ENCODE measurements at regions not wholly inside any gene's neighbourhood (a gene's known extent, or its start where the extent isn't known, plus 50 kb on each side); places are given as distances from the start of the nearest gene placed in this dataset.

DNA sequence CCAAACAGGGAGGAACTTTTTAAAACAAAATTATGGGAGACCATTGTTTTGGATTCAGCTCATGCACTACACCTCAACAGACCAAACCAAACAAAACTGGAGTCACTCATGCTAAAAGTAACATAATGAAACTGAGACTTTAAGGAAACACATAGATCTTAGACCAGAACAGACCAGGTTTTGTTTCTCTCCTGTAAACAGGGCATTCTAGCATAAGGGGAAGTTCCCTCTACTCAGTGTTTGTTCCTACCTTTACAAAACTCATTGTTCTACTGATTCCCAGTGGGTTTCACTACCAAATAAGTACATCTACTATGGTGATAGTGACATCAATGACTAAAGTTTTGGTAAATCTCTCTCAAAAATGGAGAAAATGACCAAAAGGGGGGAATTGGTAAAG, 1103.6 kb upstream of the EDIL3 start:
- TF ChIP-seq SP1 (CRISPR knock-in tag; conservative IDR thresholded peaks at IDR 0.05) (no peak), MYBL2 (CRISPR knock-in tag; IDR thresholded peaks at IDR 0.05) (no peak), JAZF1 (CRISPR knock-in tag; IDR thresholded peaks at IDR 0.05) (no peak), ELF4 (CRISPR knock-in tag; IDR thresholded peaks at IDR 0.05; ENCODE audit: low read depth) (no peak), GTF2I (CRISPR knock-in tag; conservative IDR thresholded peaks at IDR 0.05) (no peak), ATF1 (CRISPR knock-in tag; IDR thresholded peaks at IDR 0.05) (no peak), ZNF263 (CRISPR knock-in tag; IDR thresholded peaks at IDR 0.05; ENCODE audit: low read depth) (no peak), EMX1 (CRISPR knock-in tag; IDR thresholded peaks at IDR 0.05) (no peak), ZNF219 (CRISPR knock-in tag; IDR thresholded peaks at IDR 0.05; ENCODE audit: borderline replicate concordance) (no peak), TCF7 (CRISPR knock-in tag; IDR thresholded peaks at IDR 0.05; ENCODE audit: low read depth) (no peak), RORB (CRISPR knock-in tag; IDR thresholded peaks at IDR 0.05) (no peak), ZNF317 (CRISPR knock-in tag; IDR thresholded peaks at IDR 0.05; ENCODE audit: borderline replicate concordance, low read depth) (no peak)
- TF ChIP-seq, protein P1, sequence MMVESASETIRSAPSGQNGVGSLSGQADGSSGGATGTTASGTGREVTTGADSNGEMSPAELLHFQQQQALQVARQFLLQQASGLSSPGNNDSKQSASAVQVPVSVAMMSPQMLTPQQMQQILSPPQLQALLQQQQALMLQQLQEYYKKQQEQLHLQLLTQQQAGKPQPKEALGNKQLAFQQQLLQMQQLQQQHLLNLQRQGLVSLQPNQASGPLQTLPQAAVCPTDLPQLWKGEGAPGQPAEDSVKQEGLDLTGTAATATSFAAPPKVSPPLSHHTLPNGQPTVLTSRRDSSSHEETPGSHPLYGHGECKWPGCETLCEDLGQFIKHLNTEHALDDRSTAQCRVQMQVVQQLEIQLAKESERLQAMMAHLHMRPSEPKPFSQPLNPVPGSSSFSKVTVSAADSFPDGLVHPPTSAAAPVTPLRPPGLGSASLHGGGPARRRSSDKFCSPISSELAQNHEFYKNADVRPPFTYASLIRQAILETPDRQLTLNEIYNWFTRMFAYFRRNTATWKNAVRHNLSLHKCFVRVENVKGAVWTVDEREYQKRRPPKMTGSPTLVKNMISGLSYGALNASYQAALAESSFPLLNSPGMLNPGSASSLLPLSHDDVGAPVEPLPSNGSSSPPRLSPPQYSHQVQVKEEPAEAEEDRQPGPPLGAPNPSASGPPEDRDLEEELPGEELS (CRISPR knock-in tag; IDR thresholded peaks at IDR 0.05) = no peak
- TF ChIP-seq, protein P2, sequence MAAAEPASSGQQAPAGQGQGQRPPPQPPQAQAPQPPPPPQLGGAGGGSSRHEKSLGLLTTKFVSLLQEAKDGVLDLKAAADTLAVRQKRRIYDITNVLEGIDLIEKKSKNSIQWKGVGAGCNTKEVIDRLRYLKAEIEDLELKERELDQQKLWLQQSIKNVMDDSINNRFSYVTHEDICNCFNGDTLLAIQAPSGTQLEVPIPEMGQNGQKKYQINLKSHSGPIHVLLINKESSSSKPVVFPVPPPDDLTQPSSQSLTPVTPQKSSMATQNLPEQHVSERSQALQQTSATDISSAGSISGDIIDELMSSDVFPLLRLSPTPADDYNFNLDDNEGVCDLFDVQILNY (CRISPR knock-in tag; IDR thresholded peaks at IDR 0.05) = no peak
- TF ChIP-seq, protein P3, sequence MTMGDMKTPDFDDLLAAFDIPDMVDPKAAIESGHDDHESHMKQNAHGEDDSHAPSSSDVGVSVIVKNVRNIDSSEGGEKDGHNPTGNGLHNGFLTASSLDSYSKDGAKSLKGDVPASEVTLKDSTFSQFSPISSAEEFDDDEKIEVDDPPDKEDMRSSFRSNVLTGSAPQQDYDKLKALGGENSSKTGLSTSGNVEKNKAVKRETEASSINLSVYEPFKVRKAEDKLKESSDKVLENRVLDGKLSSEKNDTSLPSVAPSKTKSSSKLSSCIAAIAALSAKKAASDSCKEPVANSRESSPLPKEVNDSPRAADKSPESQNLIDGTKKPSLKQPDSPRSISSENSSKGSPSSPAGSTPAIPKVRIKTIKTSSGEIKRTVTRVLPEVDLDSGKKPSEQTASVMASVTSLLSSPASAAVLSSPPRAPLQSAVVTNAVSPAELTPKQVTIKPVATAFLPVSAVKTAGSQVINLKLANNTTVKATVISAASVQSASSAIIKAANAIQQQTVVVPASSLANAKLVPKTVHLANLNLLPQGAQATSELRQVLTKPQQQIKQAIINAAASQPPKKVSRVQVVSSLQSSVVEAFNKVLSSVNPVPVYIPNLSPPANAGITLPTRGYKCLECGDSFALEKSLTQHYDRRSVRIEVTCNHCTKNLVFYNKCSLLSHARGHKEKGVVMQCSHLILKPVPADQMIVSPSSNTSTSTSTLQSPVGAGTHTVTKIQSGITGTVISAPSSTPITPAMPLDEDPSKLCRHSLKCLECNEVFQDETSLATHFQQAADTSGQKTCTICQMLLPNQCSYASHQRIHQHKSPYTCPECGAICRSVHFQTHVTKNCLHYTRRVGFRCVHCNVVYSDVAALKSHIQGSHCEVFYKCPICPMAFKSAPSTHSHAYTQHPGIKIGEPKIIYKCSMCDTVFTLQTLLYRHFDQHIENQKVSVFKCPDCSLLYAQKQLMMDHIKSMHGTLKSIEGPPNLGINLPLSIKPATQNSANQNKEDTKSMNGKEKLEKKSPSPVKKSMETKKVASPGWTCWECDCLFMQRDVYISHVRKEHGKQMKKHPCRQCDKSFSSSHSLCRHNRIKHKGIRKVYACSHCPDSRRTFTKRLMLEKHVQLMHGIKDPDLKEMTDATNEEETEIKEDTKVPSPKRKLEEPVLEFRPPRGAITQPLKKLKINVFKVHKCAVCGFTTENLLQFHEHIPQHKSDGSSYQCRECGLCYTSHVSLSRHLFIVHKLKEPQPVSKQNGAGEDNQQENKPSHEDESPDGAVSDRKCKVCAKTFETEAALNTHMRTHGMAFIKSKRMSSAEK (CRISPR knock-in tag; IDR thresholded peaks at IDR 0.05; ENCODE audit: borderline replicate concordance) = no peak
- TF ChIP-seq, protein P4, sequence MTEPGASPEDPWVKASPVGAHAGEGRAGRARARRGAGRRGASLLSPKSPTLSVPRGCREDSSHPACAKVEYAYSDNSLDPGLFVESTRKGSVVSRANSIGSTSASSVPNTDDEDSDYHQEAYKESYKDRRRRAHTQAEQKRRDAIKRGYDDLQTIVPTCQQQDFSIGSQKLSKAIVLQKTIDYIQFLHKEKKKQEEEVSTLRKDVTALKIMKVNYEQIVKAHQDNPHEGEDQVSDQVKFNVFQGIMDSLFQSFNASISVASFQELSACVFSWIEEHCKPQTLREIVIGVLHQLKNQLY (CRISPR knock-in tag; IDR thresholded peaks at IDR 0.05) = no peak
- TF ChIP-seq, protein P5, sequence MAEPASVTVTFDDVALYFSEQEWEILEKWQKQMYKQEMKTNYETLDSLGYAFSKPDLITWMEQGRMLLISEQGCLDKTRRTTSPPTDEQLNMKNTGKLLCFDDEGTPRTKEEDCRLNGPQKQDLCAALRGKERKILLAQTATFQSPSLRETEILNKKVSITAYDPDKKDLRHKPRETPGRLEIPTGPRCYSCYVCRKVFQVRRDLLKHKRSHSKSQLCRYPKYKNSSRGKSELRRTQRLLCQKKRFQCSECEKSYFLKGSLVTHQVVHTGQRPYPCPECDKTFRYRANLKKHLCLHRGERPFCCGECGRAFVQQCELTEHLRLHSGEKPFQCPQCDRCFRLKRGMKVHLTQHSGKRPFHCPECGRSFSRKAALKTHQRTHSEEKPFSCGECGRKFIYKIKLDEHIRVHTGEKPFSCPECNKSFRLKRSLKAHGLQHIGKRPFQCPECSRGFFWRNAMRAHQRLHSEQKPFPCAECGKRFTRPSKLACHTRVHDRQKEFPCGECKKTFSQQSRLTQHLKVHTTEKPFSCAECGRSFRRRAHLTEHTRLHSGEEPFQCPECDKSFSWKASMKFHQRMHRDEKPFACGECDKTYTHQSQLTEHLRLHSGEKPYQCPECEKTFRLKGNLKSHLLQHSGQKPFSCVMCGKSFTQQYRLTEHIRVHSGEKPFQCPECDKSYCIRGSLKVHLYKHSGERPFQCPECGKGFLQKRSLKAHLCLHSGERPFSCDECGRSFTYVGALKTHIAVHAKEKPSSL (CRISPR knock-in tag; conservative IDR thresholded peaks at IDR 0.05) = no peak
- TF ChIP-seq, protein P6, sequence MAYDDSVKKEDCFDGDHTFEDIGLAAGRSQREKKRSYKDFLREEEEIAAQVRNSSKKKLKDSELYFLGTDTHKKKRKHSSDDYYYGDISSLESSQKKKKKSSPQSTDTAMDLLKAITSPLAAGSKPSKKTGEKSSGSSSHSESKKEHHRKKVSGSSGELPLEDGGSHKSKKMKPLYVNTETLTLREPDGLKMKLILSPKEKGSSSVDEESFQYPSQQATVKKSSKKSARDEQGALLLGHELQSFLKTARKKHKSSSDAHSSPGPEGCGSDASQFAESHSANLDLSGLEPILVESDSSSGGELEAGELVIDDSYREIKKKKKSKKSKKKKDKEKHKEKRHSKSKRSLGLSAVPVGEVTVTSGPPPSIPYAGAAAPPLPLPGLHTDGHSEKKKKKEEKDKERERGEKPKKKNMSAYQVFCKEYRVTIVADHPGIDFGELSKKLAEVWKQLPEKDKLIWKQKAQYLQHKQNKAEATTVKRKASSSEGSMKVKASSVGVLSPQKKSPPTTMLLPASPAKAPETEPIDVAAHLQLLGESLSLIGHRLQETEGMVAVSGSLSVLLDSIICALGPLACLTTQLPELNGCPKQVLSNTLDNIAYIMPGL (CRISPR knock-in tag; IDR thresholded peaks at IDR 0.05) = no peak
- H3K27me3 Mint-ChIP-seq (ENCODE audit: low read depth) = peaks cover 2% of the 10 kb centered on the region; the same call in 1 of the 2 replicates
- peaks cover 51% of the 10 kb centered on the region for H3K36me3 Mint-ChIP-seq
- ChIA-PET POLR2A (no interaction called here), CTCF (no interaction called here)
- no peak for DNase-seq (ENCODE audit: low spot score)
- H3K4me1 Mint-ChIP-seq = no peaks in the 10 kb centered on the region
- no peak for ATAC-seq
- no peak overlapping the region for H3K27ac Mint-ChIP-seq
- no peak overlapping the region for H3K4me3 Mint-ChIP-seq
- H3K9me3 Mint-ChIP-seq = peaks cover 70% of the 10 kb centered on the region
